Endothelial cell of umbilical vein (primary cell): ENCODE measurements at regions not wholly inside any gene's neighbourhood (a gene's known extent, or its start where the extent isn't known, plus 50 kb on each side); places are given as distances from the start of the nearest gene placed in this dataset.

Experiments used
- BruUV-seq: library from RNA; stranded (reverse); fragments of 400-500 nt; replicated peaks from 2 replicates; lab custom pipeline; 2021; lab: Mats Ljungman, UMichigan
- CTCF ChIA-PET: fragments of 300-600, 350-600 bp; sonication (Branson Sonifier 250); formaldehyde crosslinking; loops from one replicate; lab custom pipeline; 2021; ENCODE audit warnings: antibody characterized with exemption, inconsistent platforms; lab: Charles Lee
- POLR2A ChIA-PET: fragments of 300-600, 350-600 bp; sonication (Branson Sonifier 250); formaldehyde crosslinking; loops from one replicate; lab custom pipeline; 2021; ENCODE audit warnings: antibody characterized with exemption, inconsistent platforms; lab: Charles Lee
- DNase-seq: peaks from one replicate; pipeline ENCODE4 v3.0.0-alpha.2; 2011; ENCODE audit warnings: low read depth, low spot score
- FAIRE-seq: peaks from 2 replicates; lab custom pipeline; 2011; peaks lifted over from hg19 to GRCh38; lab: Jason Lieb, UNC
- H2AFZ ChIP-seq: 2 replicates; pipeline ENCODE4 v1.6.0; 2012; ENCODE audit warnings: low read depth, low read length, control low read depth, inconsistent platforms
- H3K27ac ChIP-seq: 2 replicates; pipeline ENCODE4 v1.5.1; 2011; ENCODE audit warnings: low read depth, mild to moderate bottlenecking, control low read depth, low read length, moderate library complexity; ENCODE audit not compliant: insufficient read depth
- H3K27me3 ChIP-seq, 2 experiments: 2 replicates each; pipeline versions ENCODE4 v1.6.0 to v1.6.1; 2011; ENCODE audit warnings: low read length in 2 of 2, mixed read lengths in 1 of 2; ENCODE audit not compliant: control insufficient read depth in 2 of 2, insufficient read depth in 2 of 2
- H3K36me3 ChIP-seq, 2 experiments: 2 replicates in 1 of 2; 3 replicates in 1 of 2; pipeline ENCODE4 v1.5.1; 2011; ENCODE audit warnings: low read length in 2 of 2, mild to moderate bottlenecking in 1 of 2, moderate library complexity in 1 of 2; ENCODE audit not compliant: control insufficient read depth in 2 of 2, insufficient read depth in 2 of 2; ENCODE audit errors: extremely low read depth in 1 of 2
- H3K4me1 ChIP-seq: 3 replicates; pipeline ENCODE4 v1.5.1; 2011; ENCODE audit warnings: mild to moderate bottlenecking, low read length; ENCODE audit not compliant: control insufficient read depth, insufficient read depth; ENCODE audit errors: extremely low read depth
- H3K4me2 ChIP-seq: 2 replicates; pipeline ENCODE4 v1.6.1; 2011; ENCODE audit warnings: low read length, control low read depth, mixed read lengths; ENCODE audit not compliant: insufficient read depth
- H3K4me3 ChIP-seq, 3 experiments: fragments of 200-600 bp in 1 of 3; sonication (generic), shearing (Covaris generic) in 1 of 3; replicated peaks in 1 of 3; 2 replicates each; pipeline ENCODE4 v1.5.1; 2011 to 2016; ENCODE audit warnings: control low read depth in 3 of 3, low read length in 3 of 3, mild to moderate bottlenecking in 2 of 3, inconsistent platforms in 1 of 3, low read depth in 1 of 3, moderate library complexity in 1 of 3; ENCODE audit not compliant: insufficient read depth in 1 of 3
- H3K79me2 ChIP-seq: 2 replicates; pipeline ENCODE4 v1.6.0; 2012; ENCODE audit warnings: low read length, inconsistent platforms; ENCODE audit not compliant: control insufficient read depth, insufficient read depth
- H3K9ac ChIP-seq: replicated peaks from 2 replicates; pipeline ENCODE3; 2011; ENCODE audit warnings: low read length, control low read depth; ENCODE audit not compliant: insufficient read depth; ENCODE audit errors: extremely low read depth
- H3K9me1 ChIP-seq: replicated peaks from 3 replicates; pipeline ENCODE4 v1.6.0; 2011; ENCODE audit warnings: mild to moderate bottlenecking, low read length; ENCODE audit not compliant: control insufficient read depth, insufficient read depth; ENCODE audit errors: extremely low read depth
- H3K9me3 ChIP-seq: replicated peaks from 2 replicates; pipeline ENCODE4 v1.5.1; 2012; ENCODE audit warnings: low read length, inconsistent platforms; ENCODE audit not compliant: control insufficient read depth, insufficient read depth
- H4K20me1 ChIP-seq: replicated peaks from 2 replicates; pipeline ENCODE3; 2011; ENCODE audit warnings: mild to moderate bottlenecking, low read length; ENCODE audit not compliant: control insufficient read depth, insufficient read depth; ENCODE audit errors: extremely low read depth
- EZH2 ChIP-seq: IDR thresholded peaks from 2 replicates; pipeline ENCODE4 v1.6.1; 2012; ENCODE audit warnings: borderline replicate concordance, low read depth, mild to moderate bottlenecking, moderate library complexity, low read length, inconsistent platforms; ENCODE audit not compliant: severe bottlenecking
- FOS ChIP-seq: IDR thresholded peaks from 2 replicates; pipeline ENCODE4 v1.6.1; 2011; ENCODE audit warnings: mild to moderate bottlenecking, low read length, moderate library complexity, borderline replicate concordance; ENCODE audit not compliant: insufficient read depth
- GATA2 ChIP-seq: IDR thresholded peaks from 2 replicates; pipeline ENCODE4 v1.7.0; 2011; ENCODE audit warnings: low read depth, mild to moderate bottlenecking, moderate library complexity, mixed read lengths, low read length; ENCODE audit not compliant: insufficient read length, insufficient read depth
- JUN ChIP-seq: IDR thresholded peaks from 2 replicates; pipeline ENCODE4 v1.6.1; 2011; ENCODE audit warnings: borderline replicate concordance, low read depth; ENCODE audit not compliant: insufficient read length, insufficient read depth
- MYC ChIP-seq: IDR thresholded peaks from one replicate; pipeline ENCODE4 v1.6.1; 2011; ENCODE audit warnings: mild to moderate bottlenecking, low read depth, low read length
- POLR2A ChIP-seq: IDR thresholded peaks from 2 replicates; pipeline ENCODE4 v1.6.1; 2012; ENCODE audit warnings: low read depth, mild to moderate bottlenecking, control low read depth, low read length
- POLR2AphosphoS5 ChIP-seq: IDR thresholded peaks from 2 replicates; pipeline ENCODE4 v1.6.1; 2012; ENCODE audit warnings: low read depth, mild to moderate bottlenecking, control low read depth, low read length, moderate library complexity; ENCODE audit not compliant: insufficient read depth
- dilution Hi-C: fragments of 300-500 bp; cut with MboI; formaldehyde crosslinking; loops from one replicate; pipeline ENCODE4 v1.15.0; 2019; ENCODE audit warnings: low sequenced_read_pairs; ENCODE audit not compliant: extremely low pct_ligation_motif_present
- intact Hi-C: fragments of 100-400 bp; cut with micrococcal nuclease; formaldehyde crosslinking; loops from one replicate; pipeline ENCODE4 v1.10.0; 2022
- TF ChIP-seq, protein P1 (sequence below), 2 donors: IDR thresholded peaks; 1 replicate in 1 of 2; 2 replicates in 1 of 2; pipeline ENCODE4 v1.5.1; 2011; ENCODE audit warnings: low read length in 2 of 2, mild to moderate bottlenecking in 2 of 2, moderate library complexity in 2 of 2, control low read depth in 1 of 2, inconsistent platforms in 1 of 2, low read depth in 1 of 2; ENCODE audit not compliant: insufficient read depth in 1 of 2; ENCODE audit errors: extremely low read depth in 1 of 2
- TF ChIP-seq, protein P2 (sequence below): IDR thresholded peaks from 2 replicates; pipeline ENCODE4 v1.6.1; 2011; ENCODE audit not compliant: insufficient read depth, insufficient read length

DNA sequence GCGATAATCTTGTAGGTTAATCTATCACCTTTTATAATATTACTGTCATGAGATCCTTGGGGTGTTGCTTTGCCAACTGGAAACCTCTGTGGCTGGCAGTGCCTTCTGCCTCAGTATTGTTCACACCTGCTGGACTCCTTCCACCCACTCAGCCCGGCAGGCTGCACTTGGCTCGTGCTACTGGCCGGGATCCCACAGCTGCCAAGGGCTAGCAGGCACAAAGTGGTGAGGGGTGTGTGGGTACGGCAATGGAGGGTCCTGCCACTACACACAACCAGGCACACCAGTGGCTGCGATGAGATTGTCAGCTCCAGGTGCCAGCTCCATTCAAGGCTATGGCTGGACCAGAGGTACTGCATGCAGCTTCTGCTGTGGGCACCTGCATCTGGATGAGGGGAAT is 191.2 kb upstream of the LYPLAL1 start:
- no peak overlapping the region for H3K27ac ChIP-seq
- H3K27me3 ChIP-seq, result peaks cover 0 to 2% of the 10 kb centered on the region in 2 experiments
- dilution Hi-C loops (no loop called here), intact Hi-C loops (no loop called here)
- FAIRE-seq (no peak), DNase-seq (no peak)
- H3K4me3 ChIP-seq, result no peak overlapping the region
- no peaks in the 10 kb centered on the region for H3K79me2 ChIP-seq
- no peak overlapping the region for H3K9ac ChIP-seq
- no peaks in the 10 kb centered on the region for H3K9me3 ChIP-seq
- CTCF ChIA-PET, result interaction anchor here (0.9 to 1.1 kb wide), 4 partner anchors 19 to 617 kb away, joined by 3 read pairs; no protein-coding TSS in a partner anchor
- no peaks in the 10 kb centered on the region for H4K20me1 ChIP-seq
- H3K36me3 ChIP-seq, result no peaks in the 10 kb centered on the region
- POLR2A ChIA-PET, result no interaction called here
- H3K9me1 ChIP-seq, result no peaks in the 10 kb centered on the region
- no peaks in the 10 kb centered on the region for H3K4me1 ChIP-seq
- no peak overlapping the region for H3K4me2 ChIP-seq
- TF ChIP-seq EZH2 (no peak), FOS (no peak)
- TF ChIP-seq, protein P1, sequence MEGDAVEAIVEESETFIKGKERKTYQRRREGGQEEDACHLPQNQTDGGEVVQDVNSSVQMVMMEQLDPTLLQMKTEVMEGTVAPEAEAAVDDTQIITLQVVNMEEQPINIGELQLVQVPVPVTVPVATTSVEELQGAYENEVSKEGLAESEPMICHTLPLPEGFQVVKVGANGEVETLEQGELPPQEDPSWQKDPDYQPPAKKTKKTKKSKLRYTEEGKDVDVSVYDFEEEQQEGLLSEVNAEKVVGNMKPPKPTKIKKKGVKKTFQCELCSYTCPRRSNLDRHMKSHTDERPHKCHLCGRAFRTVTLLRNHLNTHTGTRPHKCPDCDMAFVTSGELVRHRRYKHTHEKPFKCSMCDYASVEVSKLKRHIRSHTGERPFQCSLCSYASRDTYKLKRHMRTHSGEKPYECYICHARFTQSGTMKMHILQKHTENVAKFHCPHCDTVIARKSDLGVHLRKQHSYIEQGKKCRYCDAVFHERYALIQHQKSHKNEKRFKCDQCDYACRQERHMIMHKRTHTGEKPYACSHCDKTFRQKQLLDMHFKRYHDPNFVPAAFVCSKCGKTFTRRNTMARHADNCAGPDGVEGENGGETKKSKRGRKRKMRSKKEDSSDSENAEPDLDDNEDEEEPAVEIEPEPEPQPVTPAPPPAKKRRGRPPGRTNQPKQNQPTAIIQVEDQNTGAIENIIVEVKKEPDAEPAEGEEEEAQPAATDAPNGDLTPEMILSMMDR (IDR thresholded peaks at IDR 0.05; ENCODE audit: extremely low read depth in 1 of 2, insufficient read depth in 1 of 2, low read depth in 1 of 2, low read length in 2 of 2), result no peak
- no TSS peak for BruUV-seq
- no peak overlapping the region for H2AFZ ChIP-seq

DNA sequence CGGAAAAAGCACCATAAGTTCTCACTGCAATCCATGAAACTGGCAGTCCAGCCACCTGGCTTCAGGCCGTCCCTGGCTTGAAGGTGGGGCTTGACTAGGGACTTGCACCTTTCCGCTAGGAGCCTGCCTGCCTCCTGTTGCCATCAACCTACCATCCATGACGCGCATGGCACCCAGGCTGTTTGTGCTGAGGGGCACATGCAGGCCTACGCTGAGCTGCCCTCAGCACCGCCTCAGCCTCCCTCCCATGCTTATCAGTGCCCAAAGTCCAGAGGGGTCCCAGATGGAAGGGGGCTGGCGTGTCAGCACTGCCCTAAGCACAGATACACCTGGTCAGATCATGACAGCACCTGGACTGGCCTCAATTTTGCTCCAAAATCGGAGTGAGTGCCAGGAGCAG is 190.2 kb upstream of the LYPLAL1 start:
- Histone ChIP-seq H3K9me1 (peaks cover 1% of the 10 kb centered on the region), H3K79me2 (no peaks in the 10 kb centered on the region), H3K36me3 (no peaks in the 10 kb centered on the region), H4K20me1 (no peaks in the 10 kb centered on the region), H3K27ac (no peak overlapping the region), H3K4me2 (no peak overlapping the region), H2AFZ (no peak overlapping the region), H3K27me3 (peaks cover 0 to 2% of the 10 kb centered on the region in 2 experiments), H3K4me1 (no peaks in the 10 kb centered on the region), H3K9me3 (no peaks in the 10 kb centered on the region), H3K4me3 (no peak overlapping the region), H3K9ac (no peak overlapping the region)
- BruUV-seq, result no TSS peak
- DNase-seq (no peak), FAIRE-seq (no peak)
- intact Hi-C loops (no loop called here), dilution Hi-C loops (no loop called here)
- ChIA-PET POLR2A (no interaction called here), CTCF (interaction anchor here (0.7 to 1.1 kb wide), 4 partner anchors 24 to 618 kb away, joined by 3 read pairs; no protein-coding TSS in a partner anchor)
- TF ChIP-seq, protein P2, sequence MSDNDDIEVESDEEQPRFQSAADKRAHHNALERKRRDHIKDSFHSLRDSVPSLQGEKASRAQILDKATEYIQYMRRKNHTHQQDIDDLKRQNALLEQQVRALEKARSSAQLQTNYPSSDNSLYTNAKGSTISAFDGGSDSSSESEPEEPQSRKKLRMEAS, result no peak
- TF ChIP-seq JUN (no peak), FOS (no peak), MYC (no peak), POLR2AphosphoS5 (no peak), GATA2 (no peak), EZH2 (no peak), POLR2A (no peak)
- TF ChIP-seq, protein P1 (IDR thresholded peaks at IDR 0.05; ENCODE audit: extremely low read depth in 1 of 2, insufficient read depth in 1 of 2, low read depth in 1 of 2, low read length in 2 of 2), result no peak
